Hematopoietic multipotent progenitor cell treated with erythropoietin and hydrocortisone succinate and interleukin-3 and kit ligand, for 6 days (in vitro differentiated cells): ENCODE measurements at regions not wholly inside any gene's neighbourhood (a gene's known extent, or its start where the extent isn't known, plus 50 kb on each side); places are given as distances from the start of the nearest gene placed in this dataset.
A peak's percentile ranks its signal among the peaks of the same experiment; 100 is the strongest.

Experiments used
- DNase-seq: peaks from one replicate; pipeline ENCODE4 v3.0.0-alpha.2; 2015

- DNase-seq, result no peak
Measured at GRCh38 chr5:2219149-2219776, 336.5 kb upstream of the IRX4 start.

- no peak for DNase-seq
Measured at GRCh38 chr5:2217219-2217618, 334.5 kb upstream of the IRX4 start.

GRCh38 chr5:2214910-2215590 lies 332.3 kb upstream of the IRX4 start:
- DNase-seq, result no peak

GRCh38 chr5:2213121-2213730 lies 330.5 kb upstream of the IRX4 start:
- no peak for DNase-seq

- no peak for DNase-seq
Measured at GRCh38 chr5:2212481-2212880, 329.8 kb upstream of the IRX4 start.

- DNase-seq, result no peak
Measured at GRCh38 chr5:2208239-2208544, 325.5 kb upstream of the IRX4 start.

GRCh38 chr5:2207416-2208238 lies 324.9 kb upstream of the IRX4 start:
- DNase-seq, result peak; percentile 4

GRCh38 chr5:2207109-2207399 lies 324.3 kb upstream of the IRX4 start:
- DNase-seq, result no peak

GRCh38 chr5:2206293-2207108 lies 323.8 kb upstream of the IRX4 start:
- no peak for DNase-seq

- DNase-seq, result no peak
Measured at GRCh38 chr5:2205596-2206226, 323.0 kb upstream of the IRX4 start.

- DNase-seq, result no peak
Measured at GRCh38 chr5:2205185-2205585, 322.5 kb upstream of the IRX4 start.

GRCh38 chr5:2204366-2205184 lies 321.9 kb upstream of the IRX4 start:
- DNase-seq, result no peak

GRCh38 chr5:2203774-2204173 lies 321.0 kb upstream of the IRX4 start:
- DNase-seq, result no peak

GRCh38 chr5:2201832-2202231 lies 319.1 kb upstream of the IRX4 start:
- DNase-seq, result no peak

GRCh38 chr5:2201421-2201820 lies 318.7 kb upstream of the IRX4 start:
- DNase-seq, result no peak

- DNase-seq, result no peak
Measured at GRCh38 chr5:2201011-2201410, 318.3 kb upstream of the IRX4 start.

GRCh38 chr5:2200261-2200950 lies 317.7 kb upstream of the IRX4 start:
- DNase-seq, result no peak

GRCh38 chr5:2199697-2200096 lies 317.0 kb upstream of the IRX4 start:
- no peak for DNase-seq

- no peak for DNase-seq
Measured at GRCh38 chr5:2196989-2197619, 314.4 kb upstream of the IRX4 start.

- DNase-seq, result no peak
Measured at GRCh38 chr5:2196416-2196815, 313.7 kb upstream of the IRX4 start.

GRCh38 chr5:2194949-2195348 lies 312.2 kb upstream of the IRX4 start:
- no peak for DNase-seq
